ENCODE measurements at regions not wholly inside any gene's neighbourhood (a gene's known extent, or its start where the extent isn't known, plus 50 kb on each side); places are given as distances from the start of the nearest gene placed in this dataset.
A peak's percentile ranks its signal among the peaks of the same experiment; 100 is the strongest.

DNA sequence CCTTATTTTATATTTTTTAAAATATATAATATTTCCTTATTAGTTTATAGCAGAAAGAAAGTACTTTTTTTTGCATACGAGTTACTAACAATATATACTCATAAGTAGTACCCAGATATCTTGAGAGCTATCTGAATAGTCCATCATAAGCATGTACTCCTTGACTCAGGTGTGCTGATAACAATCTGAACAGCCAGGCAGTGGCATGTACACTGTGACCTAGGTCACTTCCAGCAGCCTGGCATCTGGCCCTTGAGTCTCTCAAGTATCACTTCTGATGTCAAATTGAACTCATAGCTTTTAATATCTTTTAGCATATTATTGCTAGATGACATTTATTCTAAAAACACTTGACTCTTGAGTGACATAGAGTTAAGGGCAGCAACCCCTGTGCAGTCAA is 1576.7 kb downstream of the SLITRK1 start:
- DNase-seq = no peak
- H3K27me3 ChIP-seq = no peaks in the 10 kb centered on the region
- H3K4me1 ChIP-seq (replicated peaks in 1 of 2) = no peaks in the 10 kb centered on the region
- 56 to 88% (median 65%) methylated on average over 1 of the region's 1 CpG for WGBS, 4 donors
- no peak overlapping the region for H3K4me3 ChIP-seq
- TF ChIP-seq POLR2A (IDR thresholded peaks at IDR 0.05) = no peak
- TF ChIP-seq, protein P1, sequence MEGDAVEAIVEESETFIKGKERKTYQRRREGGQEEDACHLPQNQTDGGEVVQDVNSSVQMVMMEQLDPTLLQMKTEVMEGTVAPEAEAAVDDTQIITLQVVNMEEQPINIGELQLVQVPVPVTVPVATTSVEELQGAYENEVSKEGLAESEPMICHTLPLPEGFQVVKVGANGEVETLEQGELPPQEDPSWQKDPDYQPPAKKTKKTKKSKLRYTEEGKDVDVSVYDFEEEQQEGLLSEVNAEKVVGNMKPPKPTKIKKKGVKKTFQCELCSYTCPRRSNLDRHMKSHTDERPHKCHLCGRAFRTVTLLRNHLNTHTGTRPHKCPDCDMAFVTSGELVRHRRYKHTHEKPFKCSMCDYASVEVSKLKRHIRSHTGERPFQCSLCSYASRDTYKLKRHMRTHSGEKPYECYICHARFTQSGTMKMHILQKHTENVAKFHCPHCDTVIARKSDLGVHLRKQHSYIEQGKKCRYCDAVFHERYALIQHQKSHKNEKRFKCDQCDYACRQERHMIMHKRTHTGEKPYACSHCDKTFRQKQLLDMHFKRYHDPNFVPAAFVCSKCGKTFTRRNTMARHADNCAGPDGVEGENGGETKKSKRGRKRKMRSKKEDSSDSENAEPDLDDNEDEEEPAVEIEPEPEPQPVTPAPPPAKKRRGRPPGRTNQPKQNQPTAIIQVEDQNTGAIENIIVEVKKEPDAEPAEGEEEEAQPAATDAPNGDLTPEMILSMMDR (IDR thresholded peaks at IDR 0.05) = no peak
- no peak overlapping the region for H3K27ac ChIP-seq
- intact Hi-C loops (cut with DNase I) = no loop called here
- H3K36me3 ChIP-seq (replicated peaks in 1 of 2) = no peaks in the 10 kb centered on the region
- H3K9me3 ChIP-seq (replicated peaks in 1 of 3) = no peaks in the 10 kb centered on the region

- DNase-seq = peak in 1 of 7 donors; percentile 58
- Histone ChIP-seq H3K27me3 (no peaks in the 10 kb centered on the region), H3K36me3 (replicated peaks in 1 of 2) (no peaks in the 10 kb centered on the region), H3K9me3 (replicated peaks in 1 of 3) (no peaks in the 10 kb centered on the region), H3K4me3 (no peak overlapping the region), H3K4me1 (replicated peaks in 1 of 2) (no peaks in the 10 kb centered on the region), H3K27ac (no peak overlapping the region)
- intact Hi-C loops (cut with DNase I) = no loop called here
- TF ChIP-seq POLR2A (IDR thresholded peaks at IDR 0.05) = no peak
- TF ChIP-seq, protein P1 (IDR thresholded peaks at IDR 0.05) = no peak
- 76 to 92% (median 84%) methylated on average over 5 of the region's 5 CpGs for WGBS, 4 donors
Observed at GRCh38 chr13:82298106-82298505, 1584.2 kb downstream of the SLITRK1 start.

GRCh38 chr13:82294226-82294625 is 1588.0 kb downstream of the SLITRK1 start:
- DNase-seq = no peak
- no peak overlapping the region for H3K4me3 ChIP-seq
- H3K36me3 ChIP-seq (replicated peaks in 1 of 2) = no peaks in the 10 kb centered on the region
- H3K9me3 ChIP-seq (replicated peaks in 1 of 3) = no peaks in the 10 kb centered on the region
- 87 to 91% (median 89%) methylated on average over 6 of the region's 6 CpGs for WGBS, 4 donors
- no peaks in the 10 kb centered on the region for H3K27me3 ChIP-seq
- TF ChIP-seq POLR2A (IDR thresholded peaks at IDR 0.05) = no peak
- TF ChIP-seq, protein P1 (IDR thresholded peaks at IDR 0.05) = no peak
- H3K27ac ChIP-seq = no peak overlapping the region
- no peaks in the 10 kb centered on the region for H3K4me1 ChIP-seq (replicated peaks in 1 of 2)
- intact Hi-C loops (cut with DNase I) = no loop called here

GRCh38 chr13:82292334-82292733 is 1589.9 kb downstream of the SLITRK1 start:
- 59 to 78% (median 65%) methylated on average over 2 of the region's 2 CpGs for WGBS, 4 donors
- Histone ChIP-seq H3K9me3 (replicated peaks in 1 of 3) (no peaks in the 10 kb centered on the region), H3K27ac (no peak overlapping the region), H3K36me3 (replicated peaks in 1 of 2) (no peaks in the 10 kb centered on the region), H3K4me1 (replicated peaks in 1 of 2) (no peaks in the 10 kb centered on the region), H3K27me3 (no peaks in the 10 kb centered on the region), H3K4me3 (no peak overlapping the region)
- no peak for TF ChIP-seq POLR2A (IDR thresholded peaks at IDR 0.05)
- TF ChIP-seq, protein P1 (IDR thresholded peaks at IDR 0.05) = no peak
- intact Hi-C loops (cut with DNase I) = no loop called here
- DNase-seq = no peak
